ENCODE measurements at regions not wholly inside any gene's neighbourhood (a gene's known extent, or its start where the extent isn't known, plus 50 kb on each side); places are given as distances from the start of the nearest gene placed in this dataset.

- Histone ChIP-seq H4K20me1 (ENCODE audit: control insufficient read depth, extremely low read depth, insufficient read depth, low read length) (peaks cover 7% of the 10 kb centered on the region), H3K4me3 (ENCODE audit: control insufficient read depth in 2 of 3, extremely low read depth in 1 of 3, insufficient read depth in 2 of 3, low read depth in 1 of 3, low read length in 3 of 3) (no peak overlapping the region), H3K4me2 (ENCODE audit: control insufficient read depth, extremely low read depth, insufficient read depth, low read depth, low read length) (no peak overlapping the region), H2AFZ (ENCODE audit: control insufficient read depth, low read length) (no peak overlapping the region), H3K36me3 (ENCODE audit: control insufficient read depth in 2 of 2, extremely low read depth in 1 of 2, insufficient read depth in 2 of 2, low read length in 2 of 2) (peaks cover 6 to 9% of the 10 kb centered on the region in 2 experiments), H3K27ac (ENCODE audit: control insufficient read depth, insufficient read depth, low read length) (no peak overlapping the region), H3K27me3 (ENCODE audit: control insufficient read depth, extremely low read depth, insufficient read depth, low read length) (no peaks in the 10 kb centered on the region), H3K9ac (ENCODE audit: control insufficient read depth, extremely low read depth, insufficient read depth, low read length) (no peak overlapping the region), H3K4me1 (ENCODE audit: control insufficient read depth, extremely low read depth, insufficient read depth, low read length) (no peaks in the 10 kb centered on the region), H3K9me3 (ENCODE audit: control insufficient read depth, low read depth, low read length) (no peaks in the 10 kb centered on the region), H3K79me2 (ENCODE audit: control insufficient read depth, insufficient read depth, low read length) (peaks cover 74% of the 10 kb centered on the region), H3K9me1 (ENCODE audit: control insufficient read depth, extremely low read depth, insufficient read depth, low read length) (peaks cover 4% of the 10 kb centered on the region)
- TF ChIP-seq, protein P1, sequence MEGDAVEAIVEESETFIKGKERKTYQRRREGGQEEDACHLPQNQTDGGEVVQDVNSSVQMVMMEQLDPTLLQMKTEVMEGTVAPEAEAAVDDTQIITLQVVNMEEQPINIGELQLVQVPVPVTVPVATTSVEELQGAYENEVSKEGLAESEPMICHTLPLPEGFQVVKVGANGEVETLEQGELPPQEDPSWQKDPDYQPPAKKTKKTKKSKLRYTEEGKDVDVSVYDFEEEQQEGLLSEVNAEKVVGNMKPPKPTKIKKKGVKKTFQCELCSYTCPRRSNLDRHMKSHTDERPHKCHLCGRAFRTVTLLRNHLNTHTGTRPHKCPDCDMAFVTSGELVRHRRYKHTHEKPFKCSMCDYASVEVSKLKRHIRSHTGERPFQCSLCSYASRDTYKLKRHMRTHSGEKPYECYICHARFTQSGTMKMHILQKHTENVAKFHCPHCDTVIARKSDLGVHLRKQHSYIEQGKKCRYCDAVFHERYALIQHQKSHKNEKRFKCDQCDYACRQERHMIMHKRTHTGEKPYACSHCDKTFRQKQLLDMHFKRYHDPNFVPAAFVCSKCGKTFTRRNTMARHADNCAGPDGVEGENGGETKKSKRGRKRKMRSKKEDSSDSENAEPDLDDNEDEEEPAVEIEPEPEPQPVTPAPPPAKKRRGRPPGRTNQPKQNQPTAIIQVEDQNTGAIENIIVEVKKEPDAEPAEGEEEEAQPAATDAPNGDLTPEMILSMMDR (optimal IDR thresholded peaks at IDR 0.05 in 1 of 3, IDR thresholded peaks at IDR 0.05 in 1 of 3, conservative IDR thresholded peaks at IDR 0.05 in 1 of 3; ENCODE audit: extremely low read depth in 1 of 3, insufficient read depth in 2 of 3, low read length in 3 of 3): no peak
- no peak for TF ChIP-seq EZH2 (IDR thresholded peaks at IDR 0.05; ENCODE audit: low read length)
- no peak for DNase-seq (ENCODE audit: low read depth, low spot score)
- no peak for FAIRE-seq
- dilution Hi-C loops (cut with MboI; ENCODE audit: extremely low pct_ligation_motif_present, low sequenced_read_pairs): no loop called here
These were observed 422.3 kb upstream of the WWC1 start for GRCh38 chr5:167869125-167869524.

DNA sequence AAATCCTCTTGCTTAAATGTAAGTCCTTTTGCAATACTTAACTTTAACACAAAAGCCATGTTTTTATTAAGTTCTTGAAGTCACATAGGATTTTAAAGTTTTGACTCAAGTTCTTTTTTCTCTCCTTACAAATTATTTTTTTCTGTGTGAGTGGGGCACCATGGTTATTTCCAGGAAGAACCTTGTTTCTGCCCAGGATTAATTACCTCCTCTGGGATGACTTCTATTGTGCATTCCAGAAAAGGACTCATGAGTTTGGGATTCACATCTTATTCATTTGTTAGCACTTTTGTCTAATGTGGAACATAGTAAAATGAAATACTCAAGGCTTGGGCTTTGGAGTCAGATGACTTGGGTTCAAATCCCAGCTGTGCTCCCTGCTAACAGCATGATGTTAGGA, 421.4 kb upstream of the WWC1 start:
- H3K9ac ChIP-seq (ENCODE audit: control insufficient read depth, extremely low read depth, insufficient read depth, low read length): no peak overlapping the region
- no peak overlapping the region for H2AFZ ChIP-seq (ENCODE audit: control insufficient read depth, low read length)
- peaks cover 77% of the 10 kb centered on the region for H3K79me2 ChIP-seq (ENCODE audit: control insufficient read depth, insufficient read depth, low read length)
- H3K27ac ChIP-seq (ENCODE audit: control insufficient read depth, insufficient read depth, low read length): no peak overlapping the region
- peaks cover 7 to 12% of the 10 kb centered on the region in 2 experiments for H3K36me3 ChIP-seq (ENCODE audit: control insufficient read depth in 2 of 2, extremely low read depth in 1 of 2, insufficient read depth in 2 of 2, low read length in 2 of 2)
- H3K27me3 ChIP-seq (ENCODE audit: control insufficient read depth, extremely low read depth, insufficient read depth, low read length): no peaks in the 10 kb centered on the region
- dilution Hi-C loops (cut with MboI; ENCODE audit: extremely low pct_ligation_motif_present, low sequenced_read_pairs): no loop called here
- TF ChIP-seq, protein P1 (optimal IDR thresholded peaks at IDR 0.05 in 1 of 3, IDR thresholded peaks at IDR 0.05 in 1 of 3, conservative IDR thresholded peaks at IDR 0.05 in 1 of 3; ENCODE audit: extremely low read depth in 1 of 3, insufficient read depth in 2 of 3, low read length in 3 of 3): no peak
- TF ChIP-seq EZH2 (IDR thresholded peaks at IDR 0.05; ENCODE audit: low read length): no peak
- H3K4me2 ChIP-seq (ENCODE audit: control insufficient read depth, extremely low read depth, insufficient read depth, low read depth, low read length): no peak overlapping the region
- DNase-seq (ENCODE audit: low read depth, low spot score) (no peak), FAIRE-seq (no peak)
- no peaks in the 10 kb centered on the region for H3K4me1 ChIP-seq (ENCODE audit: control insufficient read depth, extremely low read depth, insufficient read depth, low read length)
- peaks cover 7% of the 10 kb centered on the region for H4K20me1 ChIP-seq (ENCODE audit: control insufficient read depth, extremely low read depth, insufficient read depth, low read length)
- peaks cover 4% of the 10 kb centered on the region for H3K9me1 ChIP-seq (ENCODE audit: control insufficient read depth, extremely low read depth, insufficient read depth, low read length)
- H3K4me3 ChIP-seq (ENCODE audit: control insufficient read depth in 2 of 3, extremely low read depth in 1 of 3, insufficient read depth in 2 of 3, low read depth in 1 of 3, low read length in 3 of 3): no peak overlapping the region
- no peaks in the 10 kb centered on the region for H3K9me3 ChIP-seq (ENCODE audit: control insufficient read depth, low read depth, low read length)

All from keratinocyte (primary cell).